Lower lobe of right lung (tissue), 2 donors: ENCODE measurements at regions not wholly inside any gene's neighbourhood (a gene's known extent, or its start where the extent isn't known, plus 50 kb on each side); places are given as distances from the start of the nearest gene placed in this dataset.

Experiments used
- ATAC-seq, 2 donors: fragments of 200-7000 bp; cut with Tn5 transposase; one replicate each; pipeline ENCODE4 v1.9.1; 2020 to 2022; ENCODE audit warnings: mild to moderate bottlenecking in 2 of 2, moderate library complexity in 2 of 2
- DNase-seq: peaks from one replicate; pipeline ENCODE4 v3.0.0-alpha.2; 2020
- H3K27ac ChIP-seq: fragments of 200-600 bp; one replicate; pipeline ENCODE4 v1.8.0; 2022
- H3K27me3 ChIP-seq: fragments of 200-600 bp; one replicate; pipeline ENCODE4 v1.8.0; 2022; ENCODE audit warnings: low read depth
- H3K36me3 ChIP-seq: fragments of 200-600 bp; one replicate; pipeline ENCODE4 v1.8.0; 2022; ENCODE audit warnings: mild to moderate bottlenecking
- H3K4me1 ChIP-seq: fragments of 200-600 bp; one replicate; pipeline ENCODE4 v1.8.0; 2022
- H3K4me3 ChIP-seq: fragments of 200-600 bp; one replicate; pipeline ENCODE4 v1.8.0; 2022; ENCODE audit warnings: mild to moderate bottlenecking
- H3K9me3 ChIP-seq: fragments of 200-600 bp; one replicate; pipeline ENCODE4 v1.8.0; 2022
- CTCF ChIP-seq: fragments of 200-600 bp; IDR thresholded peaks from one replicate; pipeline ENCODE4 v1.8.0; 2022; ENCODE audit warnings: antibody characterized with exemption, mild to moderate bottlenecking
- intact Hi-C: fragments of 100-400 bp; cut with DNase I; formaldehyde crosslinking; loops from one replicate; pipeline ENCODE4 v1.11.0; 2022
- donor health status: DM: no; HTN: yes; CAD: no; lungs with severe emphysema.

- Histone ChIP-seq H3K4me1 (no peaks in the 10 kb centered on the region), H3K27me3 (no peaks in the 10 kb centered on the region), H3K4me3 (no peak overlapping the region), H3K9me3 (no peaks in the 10 kb centered on the region), H3K36me3 (no peaks in the 10 kb centered on the region), H3K27ac (no peak overlapping the region)
- DNase-seq (no peak), ATAC-seq (no peak)
- no peak for TF ChIP-seq CTCF
- intact Hi-C loops = no loop called here
Observed at GRCh38 chr10:130427216-130427722, 291.1 kb downstream of the GLRX3 start.

GRCh38 chr10:130428936-130429335 lies 292.7 kb downstream of the GLRX3 start:
- DNase-seq (no peak), ATAC-seq (no peak)
- intact Hi-C loops = no loop called here
- Histone ChIP-seq H3K27ac (no peak overlapping the region), H3K4me1 (no peaks in the 10 kb centered on the region), H3K9me3 (no peaks in the 10 kb centered on the region), H3K4me3 (no peak overlapping the region), H3K36me3 (no peaks in the 10 kb centered on the region), H3K27me3 (no peaks in the 10 kb centered on the region)
- no peak for TF ChIP-seq CTCF

GRCh38 chr10:130429809-130430208 lies 293.6 kb downstream of the GLRX3 start:
- no peaks in the 10 kb centered on the region for H3K27me3 ChIP-seq
- DNase-seq (no peak), ATAC-seq (no peak)
- H3K9me3 ChIP-seq = no peaks in the 10 kb centered on the region
- no peaks in the 10 kb centered on the region for H3K4me1 ChIP-seq
- intact Hi-C loops = no loop called here
- H3K36me3 ChIP-seq = no peaks in the 10 kb centered on the region
- no peak overlapping the region for H3K4me3 ChIP-seq
- no peak for TF ChIP-seq CTCF
- H3K27ac ChIP-seq = no peak overlapping the region

- no peak for ATAC-seq
- intact Hi-C loops = no loop called here
- H3K27ac ChIP-seq = no peak overlapping the region
- no peak for DNase-seq
- no peak overlapping the region for H3K4me3 ChIP-seq
- no peaks in the 10 kb centered on the region for H3K36me3 ChIP-seq
- no peaks in the 10 kb centered on the region for H3K9me3 ChIP-seq
- no peaks in the 10 kb centered on the region for H3K27me3 ChIP-seq
- H3K4me1 ChIP-seq = no peaks in the 10 kb centered on the region
- no peak for TF ChIP-seq CTCF
Observed at GRCh38 chr10:130430291-130430690, 294.1 kb downstream of the GLRX3 start.

GRCh38 chr10:130430852-130431704 lies 294.9 kb downstream of the GLRX3 start:
- no peaks in the 10 kb centered on the region for H3K4me1 ChIP-seq
- no peak overlapping the region for H3K27ac ChIP-seq
- TF ChIP-seq CTCF = no peak
- H3K36me3 ChIP-seq = no peaks in the 10 kb centered on the region
- H3K27me3 ChIP-seq = no peaks in the 10 kb centered on the region
- no peak overlapping the region for H3K4me3 ChIP-seq
- H3K9me3 ChIP-seq = no peaks in the 10 kb centered on the region
- intact Hi-C loops = no loop called here
- ATAC-seq (no peak), DNase-seq (no peak)
